ENCODE measurements at regions not wholly inside any gene's neighbourhood (a gene's known extent, or its start where the extent isn't known, plus 50 kb on each side); places are given as distances from the start of the nearest gene placed in this dataset.

DNA sequence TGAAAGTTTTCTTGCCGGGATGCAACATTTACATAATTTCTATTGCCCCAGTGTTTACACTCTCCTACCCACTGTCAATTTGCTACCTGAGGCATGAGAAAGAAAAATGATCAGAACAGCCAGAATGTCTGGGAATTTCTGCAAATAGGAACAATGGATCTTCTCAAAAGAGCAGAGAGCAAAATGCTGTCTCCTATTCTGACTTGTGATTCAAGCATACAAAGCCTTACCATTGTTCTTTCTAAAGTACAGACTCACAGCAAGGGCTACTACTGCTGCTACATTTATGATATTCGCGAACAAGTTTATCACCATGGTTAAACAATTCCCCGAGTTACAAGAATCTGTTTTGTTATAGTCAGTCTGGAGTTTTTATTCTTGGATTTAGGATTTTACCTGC lies 329.9 kb upstream of the CELF2 start:
- H3K36me3 ChIP-seq, result no peaks in the 10 kb centered on the region
- H3K4me1 ChIP-seq (ENCODE audit: insufficient read depth), result no peaks in the 10 kb centered on the region
- 75 to 83% (median 76%) methylated on average over 4 of the region's 4 CpGs for WGBS, 3 donors
- H3K27me3 ChIP-seq, result no peaks in the 10 kb centered on the region
- H3K4me3 ChIP-seq, result no peak overlapping the region
- H3K9me3 ChIP-seq, result no peaks in the 10 kb centered on the region
- TF ChIP-seq, protein P1, sequence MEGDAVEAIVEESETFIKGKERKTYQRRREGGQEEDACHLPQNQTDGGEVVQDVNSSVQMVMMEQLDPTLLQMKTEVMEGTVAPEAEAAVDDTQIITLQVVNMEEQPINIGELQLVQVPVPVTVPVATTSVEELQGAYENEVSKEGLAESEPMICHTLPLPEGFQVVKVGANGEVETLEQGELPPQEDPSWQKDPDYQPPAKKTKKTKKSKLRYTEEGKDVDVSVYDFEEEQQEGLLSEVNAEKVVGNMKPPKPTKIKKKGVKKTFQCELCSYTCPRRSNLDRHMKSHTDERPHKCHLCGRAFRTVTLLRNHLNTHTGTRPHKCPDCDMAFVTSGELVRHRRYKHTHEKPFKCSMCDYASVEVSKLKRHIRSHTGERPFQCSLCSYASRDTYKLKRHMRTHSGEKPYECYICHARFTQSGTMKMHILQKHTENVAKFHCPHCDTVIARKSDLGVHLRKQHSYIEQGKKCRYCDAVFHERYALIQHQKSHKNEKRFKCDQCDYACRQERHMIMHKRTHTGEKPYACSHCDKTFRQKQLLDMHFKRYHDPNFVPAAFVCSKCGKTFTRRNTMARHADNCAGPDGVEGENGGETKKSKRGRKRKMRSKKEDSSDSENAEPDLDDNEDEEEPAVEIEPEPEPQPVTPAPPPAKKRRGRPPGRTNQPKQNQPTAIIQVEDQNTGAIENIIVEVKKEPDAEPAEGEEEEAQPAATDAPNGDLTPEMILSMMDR (IDR thresholded peaks at IDR 0.05), result no peak
- no peak for TF ChIP-seq POLR2A (IDR thresholded peaks at IDR 0.05)
- TF ChIP-seq EP300 (IDR thresholded peaks at IDR 0.05), result no peak
- no peak for DNase-seq
- no peak overlapping the region for H3K27ac ChIP-seq
- intact Hi-C loops (cut with DNase I), result no loop called here

DNA sequence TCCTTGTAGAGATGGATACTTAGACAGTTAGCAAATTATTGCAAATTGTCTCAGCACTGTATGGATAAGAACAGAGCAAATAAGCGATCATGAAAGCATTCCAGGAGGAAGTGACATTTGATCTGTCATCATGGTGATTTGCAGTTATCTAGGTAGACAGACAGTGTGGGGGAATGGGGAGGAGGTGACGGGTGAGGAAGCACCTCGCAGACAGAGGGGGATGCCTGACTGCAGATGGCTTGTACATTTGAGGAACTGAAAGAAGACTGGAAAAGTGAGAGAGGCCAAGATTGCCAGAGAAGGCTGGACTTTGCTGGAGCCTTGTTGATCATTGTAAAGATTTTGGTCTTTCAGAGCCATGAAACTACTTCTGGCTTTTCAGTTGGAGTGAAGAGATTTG lies 318.2 kb upstream of the CELF2 start:
- Histone ChIP-seq H3K4me1 (ENCODE audit: insufficient read depth) (no peaks in the 10 kb centered on the region), H3K36me3 (no peaks in the 10 kb centered on the region), H3K9me3 (no peaks in the 10 kb centered on the region), H3K27me3 (no peaks in the 10 kb centered on the region), H3K4me3 (no peak overlapping the region), H3K27ac (no peak overlapping the region)
- WGBS, 3 donors, result 31 to 55% (median 50%) methylated on average over 3 of the region's 3 CpGs
- intact Hi-C loops (cut with DNase I), result no loop called here
- DNase-seq, result no peak
- TF ChIP-seq POLR2A (IDR thresholded peaks at IDR 0.05), result no peak
- TF ChIP-seq, protein P1 (IDR thresholded peaks at IDR 0.05), result no peak
- TF ChIP-seq EP300 (IDR thresholded peaks at IDR 0.05), result no peak

DNA sequence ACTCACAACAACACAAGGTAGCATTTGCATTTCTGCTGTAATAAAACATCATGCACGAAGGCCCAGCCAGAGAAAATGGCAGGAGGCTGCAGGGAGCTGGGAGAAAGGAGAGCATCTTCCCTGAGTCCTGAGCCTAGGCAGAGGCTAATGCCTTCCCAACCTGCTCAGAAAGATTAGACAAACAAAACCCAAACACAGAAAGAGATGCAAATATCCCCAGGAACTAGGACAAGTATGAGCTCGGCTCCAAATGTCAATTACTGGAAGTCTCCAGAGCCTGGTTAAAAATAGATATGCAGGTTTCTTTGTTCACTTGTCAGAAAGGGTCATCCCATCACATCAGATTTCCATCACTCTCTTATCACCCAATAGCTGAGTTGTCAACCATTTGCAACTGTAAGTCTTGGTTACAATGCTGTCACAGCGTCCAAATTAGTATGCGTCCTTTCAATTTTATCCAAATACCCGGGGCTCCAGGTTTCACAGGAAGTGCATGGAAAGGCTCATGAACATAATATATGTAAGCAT lies 316.5 kb upstream of the CELF2 start:
- H3K4me3 ChIP-seq, result no peak overlapping the region
- TF ChIP-seq, protein P1 (IDR thresholded peaks at IDR 0.05), result no peak
- TF ChIP-seq EP300 (IDR thresholded peaks at IDR 0.05) (no peak), POLR2A (IDR thresholded peaks at IDR 0.05) (no peak)
- no peaks in the 10 kb centered on the region for H3K4me1 ChIP-seq (ENCODE audit: insufficient read depth)
- no peak overlapping the region for H3K27ac ChIP-seq
- intact Hi-C loops (cut with DNase I), result no loop called here
- DNase-seq, result no peak
- H3K9me3 ChIP-seq, result no peaks in the 10 kb centered on the region
- no peaks in the 10 kb centered on the region for H3K36me3 ChIP-seq
- H3K27me3 ChIP-seq, result no peaks in the 10 kb centered on the region
- 80 to 93% (median 81%) methylated on average over 5 of the region's 5 CpGs for WGBS, 3 donors

DNA sequence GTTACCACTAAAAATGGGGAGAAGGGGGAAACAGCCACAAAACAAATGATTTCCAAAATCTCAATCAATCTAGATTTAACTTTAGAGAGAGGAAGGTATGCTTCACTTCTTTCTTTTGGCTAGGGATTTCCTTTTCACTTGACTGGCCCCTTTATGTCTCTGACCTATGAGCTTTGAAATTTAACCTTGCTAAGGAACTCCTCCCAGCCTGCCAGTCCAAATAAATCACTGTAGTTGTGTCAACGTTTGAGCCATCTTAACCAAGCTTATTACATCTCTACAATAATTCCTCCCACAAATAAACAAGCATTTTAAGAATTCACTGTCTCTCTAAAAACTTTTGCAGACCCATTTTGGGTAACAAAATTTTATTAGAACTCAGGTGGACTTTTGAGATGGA lies 315.5 kb upstream of the CELF2 start:
- TF ChIP-seq EP300 (IDR thresholded peaks at IDR 0.05), result no peak
- TF ChIP-seq, protein P1 (IDR thresholded peaks at IDR 0.05), result no peak
- TF ChIP-seq POLR2A (IDR thresholded peaks at IDR 0.05), result no peak
- intact Hi-C loops (cut with DNase I), result no loop called here
- no peaks in the 10 kb centered on the region for H3K9me3 ChIP-seq
- H3K27me3 ChIP-seq, result no peaks in the 10 kb centered on the region
- no peak overlapping the region for H3K27ac ChIP-seq
- no peaks in the 10 kb centered on the region for H3K36me3 ChIP-seq
- whole genome bisulfite sequencing, 3 donors, result 15 to 26% (median 19%) methylated on average over 1 of the region's 1 CpG
- no peak overlapping the region for H3K4me3 ChIP-seq
- no peaks in the 10 kb centered on the region for H3K4me1 ChIP-seq (ENCODE audit: insufficient read depth)
- DNase-seq, result no peak
